Fibroblast of pulmonary artery (primary cell): ENCODE measurements at regions not wholly inside any gene's neighbourhood (a gene's known extent, or its start where the extent isn't known, plus 50 kb on each side); places are given as distances from the start of the nearest gene placed in this dataset.

Experiments used
- DNase-seq: peaks from one replicate; pipeline ENCODE4 v3.0.0-alpha.2; 2010; ENCODE audit warnings: low read depth
- H3K4me3 ChIP-seq: replicated peaks from 2 replicates; pipeline ENCODE4 v1.5.1; 2011; ENCODE audit warnings: low read depth, mild to moderate bottlenecking, control low read depth, low read length, moderate library complexity
- TF ChIP-seq, protein P1 (sequence below): IDR thresholded peaks from 2 replicates; pipeline ENCODE4 v1.5.1; 2011; ENCODE audit warnings: mild to moderate bottlenecking, control low read depth, low read length, inconsistent platforms; ENCODE audit errors: missing control alignments

GRCh38 chr5:25948278-25948677 lies 1090.1 kb downstream of the CDH9 start:
- TF ChIP-seq, protein P1, sequence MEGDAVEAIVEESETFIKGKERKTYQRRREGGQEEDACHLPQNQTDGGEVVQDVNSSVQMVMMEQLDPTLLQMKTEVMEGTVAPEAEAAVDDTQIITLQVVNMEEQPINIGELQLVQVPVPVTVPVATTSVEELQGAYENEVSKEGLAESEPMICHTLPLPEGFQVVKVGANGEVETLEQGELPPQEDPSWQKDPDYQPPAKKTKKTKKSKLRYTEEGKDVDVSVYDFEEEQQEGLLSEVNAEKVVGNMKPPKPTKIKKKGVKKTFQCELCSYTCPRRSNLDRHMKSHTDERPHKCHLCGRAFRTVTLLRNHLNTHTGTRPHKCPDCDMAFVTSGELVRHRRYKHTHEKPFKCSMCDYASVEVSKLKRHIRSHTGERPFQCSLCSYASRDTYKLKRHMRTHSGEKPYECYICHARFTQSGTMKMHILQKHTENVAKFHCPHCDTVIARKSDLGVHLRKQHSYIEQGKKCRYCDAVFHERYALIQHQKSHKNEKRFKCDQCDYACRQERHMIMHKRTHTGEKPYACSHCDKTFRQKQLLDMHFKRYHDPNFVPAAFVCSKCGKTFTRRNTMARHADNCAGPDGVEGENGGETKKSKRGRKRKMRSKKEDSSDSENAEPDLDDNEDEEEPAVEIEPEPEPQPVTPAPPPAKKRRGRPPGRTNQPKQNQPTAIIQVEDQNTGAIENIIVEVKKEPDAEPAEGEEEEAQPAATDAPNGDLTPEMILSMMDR, result no peak
- no peak for DNase-seq
- H3K4me3 ChIP-seq, result no peak overlapping the region

DNA sequence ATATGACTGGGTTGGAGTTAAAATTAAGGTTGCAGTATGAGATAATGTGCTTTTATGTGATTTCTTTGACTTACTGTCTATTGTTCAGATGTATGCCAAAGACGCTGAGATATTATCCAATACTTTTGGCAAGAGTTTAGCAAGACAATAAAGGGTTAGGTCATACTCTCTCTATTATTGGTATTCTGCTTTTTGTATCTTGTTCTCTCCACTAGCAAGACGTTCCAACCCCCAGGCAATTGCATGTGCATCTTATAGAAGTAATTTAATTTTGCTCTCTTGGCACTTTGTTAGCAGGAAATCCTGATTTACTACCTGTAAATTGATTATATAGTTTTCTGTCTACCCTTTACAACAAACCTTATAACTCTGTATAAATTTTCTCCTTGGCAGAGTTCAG lies 1093.6 kb downstream of the CDH9 start:
- no peak overlapping the region for H3K4me3 ChIP-seq
- TF ChIP-seq, protein P1, result no peak
- DNase-seq, result no peak

- no peak overlapping the region for H3K4me3 ChIP-seq
- no peak for DNase-seq
- TF ChIP-seq, protein P1, result no peak
These were observed 1129.2 kb downstream of the CDH9 start for GRCh38 chr5:25909163-25909562.

GRCh38 chr5:25905646-25906045 lies 1132.7 kb downstream of the CDH9 start:
- H3K4me3 ChIP-seq, result no peak overlapping the region
- TF ChIP-seq, protein P1, result no peak

GRCh38 chr5:25892211-25892610 lies 1146.2 kb downstream of the CDH9 start:
- DNase-seq, result no peak
- TF ChIP-seq, protein P1, result no peak
- H3K4me3 ChIP-seq, result no peak overlapping the region

More at GRCh38 chr5:25905646-25906045, 1132.7 kb downstream of the CDH9 start:
- no peak for DNase-seq

DNA sequence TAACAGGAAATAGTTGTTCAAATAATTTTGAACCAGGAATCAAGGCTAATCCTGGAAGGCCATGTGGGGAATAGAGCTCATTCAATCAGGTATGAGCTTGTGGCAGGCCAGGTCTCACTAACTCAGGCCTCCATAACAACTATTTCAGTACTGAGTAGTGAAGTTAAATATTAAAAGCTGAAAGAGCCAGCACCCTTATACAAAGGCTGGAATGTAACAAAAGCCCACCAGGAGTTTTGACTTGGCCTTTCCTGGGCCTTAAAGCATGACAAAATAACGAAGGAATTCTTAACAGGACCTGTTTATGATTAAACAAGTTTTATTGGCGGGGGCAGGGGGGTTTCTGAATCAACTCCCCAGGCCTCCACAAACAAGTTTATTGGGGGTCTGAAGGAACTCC lies 1146.7 kb downstream of the CDH9 start:
- TF ChIP-seq, protein P1, result no peak
- H3K4me3 ChIP-seq, result no peak overlapping the region
- DNase-seq, result no peak

DNA sequence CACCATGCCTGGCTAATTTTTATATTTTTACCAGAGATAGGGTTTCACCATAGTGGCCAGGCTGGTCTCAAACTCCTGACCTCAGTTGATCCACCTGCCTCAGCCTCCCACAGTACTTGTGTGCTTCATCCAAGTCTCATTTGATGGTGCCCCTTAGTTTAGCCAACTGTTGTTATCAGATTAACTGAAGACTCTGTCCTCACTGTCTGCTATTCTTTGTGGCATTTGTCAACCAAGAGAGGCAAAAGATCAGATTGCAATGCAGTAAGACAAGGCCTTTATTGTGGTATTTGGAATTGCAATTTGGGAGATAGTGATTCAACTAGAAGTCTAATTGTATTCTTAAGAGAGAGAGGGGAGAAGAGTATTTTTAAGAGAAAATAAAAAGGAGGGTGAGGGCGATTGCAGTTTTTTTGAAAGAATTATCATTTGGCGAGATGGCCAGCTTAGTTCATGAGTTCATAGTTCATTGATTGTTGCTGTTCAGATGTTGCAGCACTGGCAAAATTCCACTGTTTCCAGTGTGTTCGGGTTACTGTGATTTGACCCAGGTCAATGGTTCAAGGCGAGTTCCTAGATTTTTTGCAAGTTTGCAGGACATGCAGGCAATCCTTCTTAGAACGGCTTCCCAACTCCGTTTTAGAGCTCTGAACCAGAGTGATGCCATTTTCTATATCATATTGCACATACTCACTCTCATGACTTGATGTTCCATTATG lies 1156.9 kb downstream of the CDH9 start:
- TF ChIP-seq, protein P1, result no peak
- H3K4me3 ChIP-seq, result no peak overlapping the region

More for the DNA sequence above, 1156.9 kb downstream of the CDH9 start:
- DNase-seq, result no peak
